Limb (tissue), 2 donors: ENCODE measurements at regions not wholly inside any gene's neighbourhood (a gene's known extent, or its start where the extent isn't known, plus 50 kb on each side); places are given as distances from the start of the nearest gene placed in this dataset.
"Not testable (repeated sequence)": the region's sequence is repeated elsewhere in the genome, so short reads cannot be mapped to it uniquely, and the experiment has no call there.

ENCODE experiments used
- DNase-seq, 2 donors: peaks; one replicate each; pipeline ENCODE4 v3.0.0-alpha.2; 2016; ENCODE audit errors: extremely low spot score in 2 of 2

- DNase-seq = no peak
These were observed 69.8 kb downstream of the IGSF1 start for GRCh38 chrX:131219271-131219670.

GRCh38 chrX:131217989-131218388 lies 71.1 kb downstream of the IGSF1 start:
- DNase-seq = no peak

- DNase-seq = no peak
These were observed 72.3 kb downstream of the IGSF1 start for GRCh38 chrX:131216828-131217227.

GRCh38 chrX:131213400-131213799 lies 75.7 kb downstream of the IGSF1 start:
- no peak for DNase-seq

GRCh38 chrX:131202766-131203165 lies 86.3 kb downstream of the IGSF1 start:
- DNase-seq = no peak

GRCh38 chrX:131201986-131202385 lies 87.1 kb downstream of the IGSF1 start:
- no peak for DNase-seq

- DNase-seq = no peak
These were observed 90.0 kb downstream of the IGSF1 start for GRCh38 chrX:131199091-131199490.

- peak in 1 of 2 donors; percentile 1 for DNase-seq
These were observed 101.9 kb downstream of the IGSF1 start for GRCh38 chrX:131187206-131187605.

GRCh38 chrX:131170148-131170547 lies 112.0 kb downstream of the ARHGAP36 start:
- no peak for DNase-seq

- not testable (repeated sequence) for DNase-seq
These were observed 105.5 kb downstream of the ARHGAP36 start for GRCh38 chrX:131163645-131164044.

- not testable (repeated sequence) for DNase-seq
These were observed 99.5 kb downstream of the ARHGAP36 start for GRCh38 chrX:131157656-131158055.

- no peak for DNase-seq
These were observed 88.6 kb downstream of the ARHGAP36 start for GRCh38 chrX:131146702-131147101.
